Medulla oblongata (tissue), 1 donor: ENCODE measurements at regions not wholly inside any gene's neighbourhood (a gene's known extent, or its start where the extent isn't known, plus 50 kb on each side); places are given as distances from the start of the nearest gene placed in this dataset.
A peak's percentile ranks its signal among the peaks of the same experiment; 100 is the strongest.

Experiments
- DNase-seq: peaks from one replicate; pipeline ENCODE4 v3.0.0-alpha.2; 2015; ENCODE audit errors: extremely low spot score

GRCh38 chr6:113142671-113143174, 714.4 kb upstream of the MARCKS start:
- no peak for DNase-seq

- no peak for DNase-seq
Observed at GRCh38 chr6:113143206-113143605, 713.9 kb upstream of the MARCKS start.

GRCh38 chr6:113144117-113144516, 713.0 kb upstream of the MARCKS start:
- DNase-seq, result no peak

- no peak for DNase-seq
Observed at GRCh38 chr6:113146878-113147277, 710.3 kb upstream of the MARCKS start.

GRCh38 chr6:113147544-113147943, 709.6 kb upstream of the MARCKS start:
- DNase-seq, result no peak

GRCh38 chr6:113148566-113148965, 708.6 kb upstream of the MARCKS start:
- DNase-seq, result no peak

GRCh38 chr6:113149511-113149910, 707.6 kb upstream of the MARCKS start:
- no peak for DNase-seq

- DNase-seq, result no peak
Observed at GRCh38 chr6:113160306-113161017, 696.7 kb upstream of the MARCKS start.

GRCh38 chr6:113161018-113161315, 696.2 kb upstream of the MARCKS start:
- DNase-seq, result no peak

GRCh38 chr6:113162739-113163138, 694.4 kb upstream of the MARCKS start:
- no peak for DNase-seq

- no peak for DNase-seq
Observed at GRCh38 chr6:113168057-113168456, 689.1 kb upstream of the MARCKS start.

GRCh38 chr6:113169484-113169883, 687.7 kb upstream of the MARCKS start:
- no peak for DNase-seq

GRCh38 chr6:113170454-113170853, 686.7 kb upstream of the MARCKS start:
- no peak for DNase-seq

- DNase-seq, result no peak
Observed at GRCh38 chr6:113171882-113172281, 685.3 kb upstream of the MARCKS start.

- peak; percentile 94 for DNase-seq
Observed at GRCh38 chr6:113172531-113172966, 684.6 kb upstream of the MARCKS start.

- no peak for DNase-seq
Observed at GRCh38 chr6:113178349-113178748, 678.8 kb upstream of the MARCKS start.

GRCh38 chr6:113181164-113181563, 676.0 kb upstream of the MARCKS start:
- DNase-seq, result peak; percentile 70

- DNase-seq, result peak; percentile 66
Observed at GRCh38 chr6:113182370-113183141, 674.6 kb upstream of the MARCKS start.

GRCh38 chr6:113184291-113184690, 672.9 kb upstream of the MARCKS start:
- no peak for DNase-seq

GRCh38 chr6:113184736-113185135, 672.4 kb upstream of the MARCKS start:
- peak; percentile 52 for DNase-seq

GRCh38 chr6:113185299-113185698, 671.8 kb upstream of the MARCKS start:
- DNase-seq, result no peak

GRCh38 chr6:113187661-113188060, 669.5 kb upstream of the MARCKS start:
- DNase-seq, result no peak

- DNase-seq, result no peak
Observed at GRCh38 chr6:113188962-113189361, 668.2 kb upstream of the MARCKS start.
